ENCODE measurements at regions not wholly inside any gene's neighbourhood (a gene's known extent, or its start where the extent isn't known, plus 50 kb on each side); places are given as distances from the start of the nearest gene placed in this dataset.
"Not testable (repeated sequence)": the region's sequence is repeated elsewhere in the genome, so short reads cannot be mapped to it uniquely, and the experiment has no call there.

GRCh38 chr3:164748626-164749025 is 329.7 kb downstream of the SI start:
- DNase-seq (ENCODE audit: low spot score): peak; percentile 37

GRCh38 chr3:164741869-164742268 is 336.4 kb downstream of the SI start:
- DNase-seq (ENCODE audit: low spot score): no peak

DNA sequence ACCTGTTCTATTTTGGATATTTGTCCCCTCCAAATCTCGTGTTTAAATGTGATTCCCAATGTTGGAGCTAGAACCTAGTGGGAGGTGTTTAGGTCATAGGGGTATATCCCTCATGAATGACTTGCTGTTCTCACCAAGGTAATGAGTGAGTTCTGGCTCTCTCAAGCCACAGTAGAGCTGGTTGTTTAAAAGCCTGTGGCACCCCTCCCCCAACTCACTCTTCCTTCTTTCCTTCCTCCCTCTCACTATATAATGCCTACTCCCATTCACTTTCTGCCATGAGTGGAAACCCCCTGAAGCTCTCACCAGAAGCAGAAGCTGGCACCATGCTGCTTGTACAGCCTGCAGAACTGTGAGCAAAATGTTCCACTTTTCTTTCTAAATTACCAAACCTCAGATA is 341.1 kb downstream of the SI start:
- no peak for DNase-seq (ENCODE audit: low spot score)

GRCh38 chr3:164732166-164732565 is 346.1 kb downstream of the SI start:
- DNase-seq (ENCODE audit: low spot score): no peak

DNA sequence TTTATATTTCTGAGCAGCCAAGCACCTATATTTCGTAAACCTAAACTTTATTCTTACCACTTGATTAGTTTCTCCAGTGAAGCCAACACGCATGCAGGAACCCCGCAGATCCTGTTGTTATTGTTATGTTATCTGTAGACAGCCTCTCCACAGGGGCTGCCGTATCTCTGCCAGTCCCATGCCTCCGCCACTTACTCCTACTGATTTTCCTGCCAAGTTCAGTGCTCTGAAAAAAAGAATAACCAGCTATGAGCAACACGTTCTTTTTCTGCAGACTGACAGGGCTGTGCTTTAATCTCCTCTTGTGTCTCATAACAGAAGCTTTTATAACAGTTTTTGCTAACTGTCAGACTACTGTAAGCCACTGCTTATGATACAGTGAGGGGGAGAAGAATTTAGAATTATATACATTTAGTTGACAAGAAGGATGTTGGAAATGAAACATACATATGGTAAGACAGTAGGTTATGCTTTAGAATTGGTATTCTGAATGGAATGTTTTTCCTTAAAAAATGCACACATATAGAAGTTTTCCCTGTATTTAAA is 347.4 kb downstream of the SI start:
- DNase-seq (ENCODE audit: low spot score): no peak

GRCh38 chr3:164723396-164723795 is 354.9 kb downstream of the SI start:
- no peak for DNase-seq (ENCODE audit: low spot score)

DNA sequence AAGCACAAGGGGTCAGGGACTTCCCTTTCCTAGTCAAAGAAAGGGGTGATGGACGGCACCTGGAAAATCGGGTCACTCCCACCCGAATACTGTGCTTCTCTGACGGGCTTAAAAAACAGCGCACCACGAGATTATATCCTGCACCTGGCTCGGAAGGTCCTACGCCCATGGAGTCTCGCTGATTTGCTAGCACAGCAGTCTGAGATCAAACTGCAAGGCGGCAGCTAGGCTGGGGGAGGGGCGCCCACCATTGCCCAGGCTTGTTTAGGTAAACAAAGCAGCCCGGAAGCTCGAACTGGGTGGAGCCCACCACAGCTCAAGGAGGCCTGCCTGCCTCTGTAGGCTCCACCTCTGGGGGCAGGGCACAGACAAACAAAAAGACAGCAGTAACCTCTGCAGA is 375.5 kb downstream of the SI start:
- DNase-seq (ENCODE audit: low spot score): not testable (repeated sequence)

DNA sequence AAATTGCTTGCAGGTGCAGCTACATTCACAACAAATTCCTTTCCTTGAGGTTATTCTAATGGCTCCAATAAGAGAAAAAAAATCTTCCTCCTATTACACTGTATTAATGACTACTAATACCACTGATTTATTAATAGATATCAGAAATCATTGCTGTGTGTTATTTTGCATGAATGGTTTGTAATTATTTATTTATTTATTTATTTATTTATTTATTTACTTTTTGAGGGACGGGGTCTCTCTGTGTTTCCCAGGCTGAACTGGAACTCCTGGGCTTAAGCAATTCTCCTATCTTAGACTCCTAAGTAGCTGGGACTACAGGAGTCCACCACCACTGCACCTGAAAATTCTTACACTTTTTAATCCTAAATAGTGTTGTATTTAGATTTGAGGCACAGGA is 390.4 kb downstream of the SI start:
- DNase-seq (ENCODE audit: low spot score): no peak

DNA sequence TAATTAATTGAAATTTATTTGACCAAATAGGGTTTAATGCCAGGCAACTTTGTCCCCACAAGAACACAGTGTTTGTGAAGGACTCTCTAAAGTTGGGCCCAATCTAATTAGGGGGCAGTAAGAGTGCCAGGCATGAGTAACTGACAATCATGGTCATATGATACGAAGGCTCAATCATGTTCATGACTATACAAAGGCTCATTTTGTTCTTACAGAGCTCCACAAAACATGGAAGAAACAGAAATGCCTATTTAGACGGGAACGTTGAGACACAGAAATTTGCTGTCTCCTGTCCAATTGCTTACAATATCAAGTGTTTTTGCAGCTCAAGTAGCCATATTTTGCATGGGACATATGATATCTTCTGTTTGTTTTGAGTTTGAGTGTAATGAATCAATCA is 391.1 kb downstream of the SI start:
- DNase-seq (ENCODE audit: low spot score): peak; percentile 2

- DNase-seq (ENCODE audit: low spot score): no peak
These were observed 394.8 kb downstream of the SI start for GRCh38 chr3:164683489-164683888.

- DNase-seq (ENCODE audit: low spot score): no peak
These were observed 399.1 kb downstream of the SI start for GRCh38 chr3:164679245-164679644.

DNA sequence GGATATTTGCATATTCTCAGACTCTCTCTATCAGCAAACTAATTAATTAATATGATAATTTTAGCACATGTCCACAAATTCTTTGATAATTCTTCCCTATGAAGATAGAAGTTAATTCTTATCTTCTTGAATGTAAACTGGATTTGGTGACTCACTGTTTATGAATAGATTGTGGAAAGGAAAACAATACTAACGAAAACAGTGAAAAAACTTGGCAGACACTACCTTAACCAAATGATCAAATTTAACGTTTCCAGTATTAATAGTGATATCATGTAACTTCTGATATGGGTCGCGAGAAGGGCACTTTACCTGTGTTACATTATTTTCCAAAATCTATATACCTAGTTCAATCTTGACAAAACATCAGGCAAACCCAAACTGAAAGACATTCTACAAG is 401.0 kb downstream of the SI start:
- no peak for DNase-seq (ENCODE audit: low spot score)

- peak; percentile 3 for DNase-seq (ENCODE audit: low spot score)
These were observed 404.6 kb downstream of the SI start for GRCh38 chr3:164673738-164674137.

DNA sequence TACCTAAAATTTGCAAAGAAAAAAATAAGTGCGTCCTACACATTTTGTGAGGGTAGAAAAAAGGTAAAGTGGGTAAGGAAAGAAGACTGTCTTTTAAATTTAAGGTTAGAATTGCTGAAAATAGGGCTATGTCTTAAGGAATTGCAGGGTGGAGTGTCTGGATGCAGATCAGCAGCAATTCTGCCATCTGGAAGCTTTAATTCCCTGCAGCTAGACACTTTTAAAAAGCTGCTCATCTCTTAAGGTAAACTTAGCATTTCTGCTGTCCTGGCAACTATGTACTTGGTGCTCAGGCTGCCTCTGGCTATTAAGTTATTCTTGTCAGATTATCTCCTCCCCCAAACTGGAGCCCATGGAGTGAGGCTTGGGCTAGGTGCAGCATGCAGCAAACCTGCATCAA is 420.2 kb downstream of the SI start:
- DNase-seq (ENCODE audit: low spot score): no peak

GRCh38 chr3:164657631-164658030 is 420.7 kb downstream of the SI start:
- no peak for DNase-seq (ENCODE audit: low spot score)

DNA sequence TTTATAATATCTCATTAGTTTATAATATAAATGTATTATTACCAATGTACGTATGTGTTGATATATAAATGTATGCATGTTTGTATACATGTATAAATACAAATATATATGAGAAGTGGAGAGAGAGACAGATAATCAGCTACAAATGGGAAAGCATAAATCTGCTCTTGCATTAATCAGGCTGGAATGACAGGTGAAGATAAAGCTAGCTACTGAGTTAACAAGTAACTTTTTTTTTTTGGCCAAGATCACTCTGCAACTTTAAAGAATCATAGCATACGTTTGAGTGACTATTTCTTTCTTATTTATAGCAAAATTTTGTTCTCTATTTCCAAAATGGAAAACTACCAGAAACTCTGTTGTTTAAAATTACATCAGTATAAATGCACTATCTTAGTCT is 422.8 kb downstream of the SI start:
- no peak for DNase-seq (ENCODE audit: low spot score)

- DNase-seq (ENCODE audit: low spot score): no peak
These were observed 437.2 kb downstream of the SI start for GRCh38 chr3:164641071-164641470.

GRCh38 chr3:164640591-164640990 is 437.7 kb downstream of the SI start:
- DNase-seq (ENCODE audit: low spot score): no peak

- no peak for DNase-seq (ENCODE audit: low spot score)
These were observed 457.3 kb downstream of the SI start for GRCh38 chr3:164620956-164621355.

DNA sequence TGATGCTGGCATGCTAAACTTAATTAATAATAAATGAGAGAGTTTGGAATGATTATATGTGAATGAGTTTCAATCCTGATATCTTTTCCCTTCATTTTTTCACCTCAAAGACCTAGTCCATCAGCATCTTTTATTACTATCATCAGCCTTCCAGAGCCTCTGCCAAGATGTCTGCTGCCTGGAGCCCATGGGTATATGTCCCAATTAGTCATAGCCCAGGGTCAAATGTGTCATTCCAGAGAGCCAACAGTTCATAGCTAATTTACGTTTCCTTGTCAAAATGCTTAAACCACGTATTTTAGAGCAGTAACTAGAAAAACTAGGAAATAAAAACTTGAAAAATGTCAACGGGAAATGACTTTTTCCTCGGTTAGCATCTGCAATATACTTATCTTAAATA is 457.9 kb downstream of the SI start:
- no peak for DNase-seq (ENCODE audit: low spot score)

- no peak for DNase-seq (ENCODE audit: low spot score)
These were observed 465.5 kb downstream of the SI start for GRCh38 chr3:164612751-164613150.

DNA sequence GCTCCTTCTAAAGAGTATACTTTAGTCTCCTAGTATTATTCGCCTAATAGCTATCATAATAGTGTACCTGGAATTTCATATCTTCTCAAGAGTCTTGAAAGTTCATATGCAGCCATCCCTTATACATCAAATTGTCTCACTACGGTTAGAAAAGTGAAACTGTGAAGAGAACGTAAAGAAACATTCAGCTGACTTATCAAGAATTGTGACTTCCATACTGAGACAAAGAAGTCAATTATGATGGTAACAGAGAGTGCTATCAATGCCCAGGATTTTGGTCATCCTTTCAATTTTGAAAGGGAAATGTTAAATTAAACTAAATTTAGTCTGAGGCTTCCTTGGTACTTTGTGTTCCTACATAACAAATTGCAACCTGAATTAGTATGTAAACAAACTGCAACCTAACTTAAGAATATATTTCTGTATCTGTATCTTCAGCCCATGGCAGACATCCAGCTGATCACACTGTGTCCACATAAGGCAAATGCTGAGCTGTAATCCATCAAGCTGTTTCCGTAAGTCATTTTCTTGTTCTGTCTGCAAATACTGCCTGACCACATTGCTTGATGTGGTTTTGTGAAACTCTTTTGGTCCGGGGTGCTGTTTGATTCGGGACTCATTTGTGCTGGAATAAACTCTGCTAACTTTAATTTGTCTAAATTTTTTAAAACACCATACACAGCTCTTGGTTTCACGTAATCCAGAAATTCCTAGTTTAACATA is 469.6 kb downstream of the SI start:
- no peak for DNase-seq (ENCODE audit: low spot score)

DNA sequence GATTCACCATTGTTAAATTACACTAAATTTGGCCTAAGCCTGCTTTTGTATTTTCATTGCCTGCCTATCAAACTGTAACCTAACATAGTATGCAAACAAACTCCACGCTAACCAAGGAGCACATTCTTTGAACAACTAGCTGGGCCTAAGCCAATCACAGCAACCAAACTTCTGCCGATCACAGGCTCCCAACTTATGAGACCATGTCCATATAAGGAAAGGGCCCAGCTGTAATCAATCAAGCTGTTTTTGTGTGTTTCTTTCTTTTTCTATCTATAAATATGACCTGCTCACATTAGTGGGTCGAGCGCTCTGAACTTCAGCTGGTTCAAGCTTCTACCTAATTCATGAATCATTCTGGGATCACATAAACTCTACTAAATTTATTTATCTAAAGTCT is 473.6 kb downstream of the SI start:
- no peak for DNase-seq (ENCODE audit: low spot score)

DNA sequence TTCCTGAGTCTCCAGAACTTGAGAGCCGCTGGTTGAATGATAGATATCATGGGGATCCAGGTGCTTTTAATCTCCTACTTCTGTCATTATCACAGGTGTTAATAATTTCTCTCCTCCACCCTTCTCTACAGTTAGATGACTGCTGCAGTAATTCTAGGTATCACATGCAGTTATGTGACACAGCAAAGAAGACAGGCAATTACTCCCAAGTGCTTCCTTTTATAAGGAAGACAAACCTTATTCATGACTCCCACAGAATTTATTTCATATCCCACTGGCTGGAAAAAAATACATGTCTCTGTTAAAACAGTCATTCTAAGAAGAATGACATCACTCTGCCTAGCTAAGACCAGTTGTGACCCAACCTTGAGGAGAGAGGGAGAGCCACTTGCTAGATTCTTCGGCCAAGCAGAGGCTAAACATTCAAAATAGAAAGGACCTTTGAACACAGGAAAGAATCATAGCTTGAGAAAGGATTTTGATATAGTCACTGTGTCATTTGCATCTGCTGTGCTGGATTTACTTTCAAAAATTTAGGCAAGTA is 500.6 kb downstream of the SI start:
- DNase-seq (ENCODE audit: low spot score): no peak

All from RKO (cell line).